Skeletal muscle tissue (tissue), 3 donors: ENCODE measurements at regions not wholly inside any gene's neighbourhood (a gene's known extent, or its start where the extent isn't known, plus 50 kb on each side); places are given as distances from the start of the nearest gene placed in this dataset.
A peak's percentile ranks its signal among the peaks of the same experiment; 100 is the strongest.

Source experiments
- H3K27ac ChIP-seq: one replicate; pipeline ENCODE4 v1.7.0; 2013; ENCODE audit warnings: mild to moderate bottlenecking, low read depth, low read length, inconsistent platforms
- H3K27me3 ChIP-seq, 3 donors: one replicate each; pipeline ENCODE4 v1.7.0; 2013; ENCODE audit warnings: low read length in 3 of 3; ENCODE audit not compliant: control insufficient read depth in 3 of 3, insufficient read depth in 3 of 3
- H3K36me3 ChIP-seq, 3 donors: one replicate each; pipeline ENCODE4 v1.7.0; 2013; ENCODE audit warnings: low read length in 3 of 3; ENCODE audit not compliant: control insufficient read depth in 3 of 3, insufficient read depth in 3 of 3
- H3K4me1 ChIP-seq, 3 donors: one replicate each; pipeline ENCODE4 v1.7.0; 2013; ENCODE audit warnings: low read length in 3 of 3, mild to moderate bottlenecking in 3 of 3; ENCODE audit not compliant: control insufficient read depth in 3 of 3, insufficient read depth in 3 of 3
- H3K4me3 ChIP-seq, 3 donors: one replicate each; pipeline ENCODE4 v1.7.0; 2013; ENCODE audit warnings: low read length in 3 of 3
- H3K9ac ChIP-seq, 3 donors: one replicate each; pipeline ENCODE4 v1.7.0; 2013; ENCODE audit warnings: low read length in 3 of 3, mild to moderate bottlenecking in 3 of 3, moderate library complexity in 2 of 3, low read depth in 1 of 3
- H3K9me3 ChIP-seq, 3 donors: one replicate each; pipeline ENCODE4 v1.7.0; 2013; ENCODE audit warnings: low read length in 3 of 3; ENCODE audit not compliant: control insufficient read depth in 3 of 3
- donor health status: Osteomylitis.

GRCh38 chr6:113646701-113647100, 210.4 kb upstream of the MARCKS start:
- Histone ChIP-seq H3K9ac (no peak overlapping the region), H3K27ac (no peak overlapping the region), H3K36me3 (no peaks in the 10 kb centered on the region), H3K27me3 (no peaks in the 10 kb centered on the region), H3K4me1 (peaks cover 4 to 8% (median 6%) of the 10 kb centered on the region in 3 donors), H3K4me3 (no peak overlapping the region), H3K9me3 (no peaks in the 10 kb centered on the region)

- H3K27ac ChIP-seq: no peak overlapping the region
- no peaks in the 10 kb centered on the region for H3K36me3 ChIP-seq
- H3K9me3 ChIP-seq: no peaks in the 10 kb centered on the region
- no peak overlapping the region for H3K9ac ChIP-seq
- peaks cover 4 to 8% (median 6%) of the 10 kb centered on the region in 3 donors for H3K4me1 ChIP-seq
- no peaks in the 10 kb centered on the region for H3K27me3 ChIP-seq
- H3K4me3 ChIP-seq: no peak overlapping the region
Measured at GRCh38 chr6:113647143-113647889, 209.8 kb upstream of the MARCKS start.

- no peak overlapping the region for H3K27ac ChIP-seq
- no peak overlapping the region for H3K9ac ChIP-seq
- H3K36me3 ChIP-seq: no peaks in the 10 kb centered on the region
- H3K4me3 ChIP-seq: no peak overlapping the region
- H3K27me3 ChIP-seq: no peaks in the 10 kb centered on the region
- H3K4me1 ChIP-seq: peaks cover 4 to 8% (median 6%) of the 10 kb centered on the region in 3 donors
- H3K9me3 ChIP-seq: no peaks in the 10 kb centered on the region
Measured at GRCh38 chr6:113648698-113649097, 208.4 kb upstream of the MARCKS start.

GRCh38 chr6:113649276-113649675, 207.9 kb upstream of the MARCKS start:
- Histone ChIP-seq H3K9me3 (no peaks in the 10 kb centered on the region), H3K4me3 (no peak overlapping the region), H3K27ac (no peak overlapping the region)

GRCh38 chr6:113649880-113650609, 207.1 kb upstream of the MARCKS start:
- H3K36me3 ChIP-seq: no peaks in the 10 kb centered on the region
- H3K9me3 ChIP-seq: no peaks in the 10 kb centered on the region
- no peaks in the 10 kb centered on the region for H3K27me3 ChIP-seq
- H3K4me3 ChIP-seq: no peak overlapping the region
- H3K27ac ChIP-seq: no peak overlapping the region
- peaks cover 6 to 11% (median 8%) of the 10 kb centered on the region in 3 donors for H3K4me1 ChIP-seq
- H3K9ac ChIP-seq: no peak overlapping the region

More at GRCh38 chr6:113649276-113649675, 207.9 kb upstream of the MARCKS start:
- H3K36me3 ChIP-seq: no peaks in the 10 kb centered on the region
- no peak overlapping the region for H3K9ac ChIP-seq
- H3K27me3 ChIP-seq: no peaks in the 10 kb centered on the region
- peaks cover 5 to 8% (median 6%) of the 10 kb centered on the region in 3 donors for H3K4me1 ChIP-seq

- Histone ChIP-seq H3K36me3 (no peaks in the 10 kb centered on the region), H3K4me1 (peaks cover 4 to 7% (median 6%) of the 10 kb centered on the region in 3 donors), H3K27ac (no peak overlapping the region), H3K9ac (no peak overlapping the region), H3K9me3 (no peaks in the 10 kb centered on the region), H3K27me3 (no peaks in the 10 kb centered on the region), H3K4me3 (no peak overlapping the region)
Measured at GRCh38 chr6:113650610-113650979, 206.6 kb upstream of the MARCKS start.

- no peak overlapping the region for H3K4me3 ChIP-seq
- H3K9ac ChIP-seq: no peak overlapping the region
- peaks cover 0 to 7% (median 4%) of the 10 kb centered on the region in 3 donors for H3K4me1 ChIP-seq
- no peaks in the 10 kb centered on the region for H3K27me3 ChIP-seq
- H3K36me3 ChIP-seq: no peaks in the 10 kb centered on the region
- H3K9me3 ChIP-seq: no peaks in the 10 kb centered on the region
- no peak overlapping the region for H3K27ac ChIP-seq
Measured at GRCh38 chr6:113651120-113651519, 206.0 kb upstream of the MARCKS start.

- Histone ChIP-seq H3K27ac (no peak overlapping the region), H3K4me3 (no peak overlapping the region), H3K27me3 (no peaks in the 10 kb centered on the region), H3K4me1 (peaks cover 0 to 7% (median 4%) of the 10 kb centered on the region in 3 donors), H3K36me3 (no peaks in the 10 kb centered on the region), H3K9ac (no peak overlapping the region), H3K9me3 (no peaks in the 10 kb centered on the region)
Measured at GRCh38 chr6:113651920-113652319, 205.2 kb upstream of the MARCKS start.

GRCh38 chr6:113653275-113653674, 203.9 kb upstream of the MARCKS start:
- H3K27ac ChIP-seq: no peak overlapping the region
- no peak overlapping the region for H3K4me3 ChIP-seq
- no peaks in the 10 kb centered on the region for H3K27me3 ChIP-seq
- H3K36me3 ChIP-seq: no peaks in the 10 kb centered on the region
- H3K4me1 ChIP-seq: peaks cover 0 to 7% (median 4%) of the 10 kb centered on the region in 3 donors
- no peak overlapping the region for H3K9ac ChIP-seq
- H3K9me3 ChIP-seq: no peaks in the 10 kb centered on the region

GRCh38 chr6:113654396-113654795, 202.7 kb upstream of the MARCKS start:
- Histone ChIP-seq H3K4me1 (peaks cover 0 to 7% (median 4%) of the 10 kb centered on the region in 3 donors), H3K27ac (no peak overlapping the region), H3K9me3 (no peaks in the 10 kb centered on the region), H3K9ac (no peak overlapping the region), H3K27me3 (no peaks in the 10 kb centered on the region), H3K4me3 (peak overlapping the region in 1 of 3 donors; percentile 9), H3K36me3 (no peaks in the 10 kb centered on the region)
